ENCODE measurements at regions not wholly inside any gene's neighbourhood (a gene's known extent, or its start where the extent isn't known, plus 50 kb on each side); places are given as distances from the start of the nearest gene placed in this dataset.

DNA sequence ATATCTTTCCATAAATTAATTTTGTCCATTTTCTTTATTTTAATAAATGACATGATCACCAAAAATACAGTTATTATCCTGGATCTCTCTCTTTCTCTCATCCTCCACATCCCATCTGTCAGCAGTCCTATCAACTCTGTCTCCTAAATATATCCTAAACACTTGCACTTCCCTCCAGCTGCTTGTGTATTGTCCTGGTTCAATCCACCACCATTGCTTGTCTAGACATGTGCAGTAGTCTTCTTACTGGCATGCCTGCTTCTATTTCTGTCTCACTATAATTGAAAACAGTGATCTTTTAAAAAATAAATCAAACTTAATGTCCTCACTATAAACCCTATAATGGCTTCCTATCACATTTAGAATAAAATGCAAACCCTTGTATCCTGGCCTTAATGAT, 2168.6 kb upstream of the PIK3C3 start:
- H3K4me3 ChIP-seq (ENCODE audit: insufficient read depth, low read depth, low read length) = no peak overlapping the region
- H3K36me3 ChIP-seq (replicated peaks; ENCODE audit: control insufficient read depth, insufficient read depth, low read length) = no peaks in the 10 kb centered on the region
- no peaks in the 10 kb centered on the region for H3K27me3 ChIP-seq (ENCODE audit: control insufficient read depth, insufficient read depth, low read length)
- DNase-seq = no peak

DNA sequence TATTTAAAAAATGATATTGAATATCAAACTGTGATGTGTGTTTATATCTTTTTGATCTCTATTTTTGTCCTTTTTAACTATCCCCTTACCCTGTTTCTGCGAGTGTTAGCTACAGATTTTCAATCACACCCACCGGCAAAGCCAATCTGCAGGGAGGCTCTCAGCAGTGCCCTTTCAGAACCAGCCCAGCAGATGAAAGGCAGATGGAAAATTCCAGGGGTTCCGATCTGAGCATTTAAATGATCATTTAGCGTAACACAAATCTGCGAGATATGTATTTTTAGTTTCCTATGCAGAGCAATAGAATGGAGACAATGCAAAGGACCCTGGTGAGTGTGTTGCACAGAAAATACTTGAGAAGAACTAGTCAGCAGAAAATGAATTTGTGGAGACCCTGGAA, 2170.5 kb upstream of the PIK3C3 start:
- no peaks in the 10 kb centered on the region for H3K36me3 ChIP-seq (replicated peaks; ENCODE audit: control insufficient read depth, insufficient read depth, low read length)
- no peaks in the 10 kb centered on the region for H3K27me3 ChIP-seq (ENCODE audit: control insufficient read depth, insufficient read depth, low read length)
- H3K4me3 ChIP-seq (ENCODE audit: insufficient read depth, low read depth, low read length) = no peak overlapping the region
- DNase-seq = no peak

DNA sequence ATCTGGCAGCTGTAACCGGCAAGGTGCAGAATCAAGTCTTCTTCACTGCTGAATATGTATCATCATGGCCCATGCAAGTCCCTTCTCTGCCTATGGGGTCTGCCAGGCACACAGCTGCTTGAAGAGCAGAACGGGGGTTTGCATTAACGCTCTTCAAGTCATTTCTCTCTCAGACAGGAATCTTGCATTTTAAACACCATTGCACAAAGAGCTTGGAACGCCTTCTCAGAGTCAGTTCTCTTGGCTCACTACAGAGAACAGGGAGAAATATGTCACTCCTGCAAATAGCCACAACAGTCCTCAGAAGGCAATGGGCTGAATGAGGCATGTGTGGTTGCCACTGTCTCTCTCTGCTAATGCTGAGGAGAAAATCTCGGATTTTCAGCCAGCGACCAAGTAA, 2173.5 kb upstream of the PIK3C3 start:
- H3K36me3 ChIP-seq (replicated peaks; ENCODE audit: control insufficient read depth, insufficient read depth, low read length) = no peaks in the 10 kb centered on the region
- DNase-seq = no peak
- H3K27me3 ChIP-seq (ENCODE audit: control insufficient read depth, insufficient read depth, low read length) = no peaks in the 10 kb centered on the region
- no peak overlapping the region for H3K4me3 ChIP-seq (ENCODE audit: insufficient read depth, low read depth, low read length)

DNA sequence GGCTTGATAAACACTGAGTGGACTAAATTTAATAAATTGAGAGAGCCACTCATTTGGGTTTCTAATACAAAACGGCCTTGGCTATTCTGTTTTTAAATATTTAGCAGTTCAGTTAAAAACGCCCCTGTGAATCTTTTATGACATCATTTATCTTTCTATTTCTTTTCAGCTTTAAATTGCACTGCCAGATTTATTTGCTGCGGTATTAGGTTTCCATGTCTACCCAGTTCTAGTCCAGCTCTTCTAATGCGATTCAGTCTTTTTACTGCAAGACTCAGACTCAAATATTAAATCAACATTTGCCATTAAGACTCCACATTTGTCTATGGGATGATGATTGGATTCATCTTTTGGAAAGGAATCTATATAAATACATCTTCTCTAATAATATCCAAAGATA, 2174.3 kb upstream of the PIK3C3 start:
- no peak for DNase-seq
- no peak overlapping the region for H3K4me3 ChIP-seq (ENCODE audit: insufficient read depth, low read depth, low read length)
- H3K27me3 ChIP-seq (ENCODE audit: control insufficient read depth, insufficient read depth, low read length) = no peaks in the 10 kb centered on the region
- H3K36me3 ChIP-seq (replicated peaks; ENCODE audit: control insufficient read depth, insufficient read depth, low read length) = no peaks in the 10 kb centered on the region

DNA sequence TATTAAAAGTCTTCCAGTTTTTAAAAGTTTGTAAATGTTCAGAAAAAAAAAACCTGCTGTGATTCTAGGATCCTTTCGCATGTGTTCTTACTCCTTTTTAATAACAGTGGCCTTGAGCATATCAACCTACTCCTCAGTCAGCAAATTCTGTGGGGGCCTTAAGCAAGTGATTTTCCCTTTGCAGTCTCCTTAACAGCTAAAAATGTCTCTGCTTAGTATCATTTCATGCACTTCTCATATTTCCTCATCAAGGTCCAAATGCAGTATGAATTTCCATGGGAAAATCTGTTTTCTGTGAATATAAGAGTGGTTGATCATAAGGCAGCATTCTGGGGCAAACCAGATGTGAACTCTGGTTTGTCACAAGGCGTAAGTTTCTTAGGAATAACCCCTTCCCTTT, 2175.1 kb upstream of the PIK3C3 start:
- no peaks in the 10 kb centered on the region for H3K27me3 ChIP-seq (ENCODE audit: control insufficient read depth, insufficient read depth, low read length)
- no peaks in the 10 kb centered on the region for H3K36me3 ChIP-seq (replicated peaks; ENCODE audit: control insufficient read depth, insufficient read depth, low read length)
- DNase-seq = no peak
- H3K4me3 ChIP-seq (ENCODE audit: insufficient read depth, low read depth, low read length) = no peak overlapping the region

DNA sequence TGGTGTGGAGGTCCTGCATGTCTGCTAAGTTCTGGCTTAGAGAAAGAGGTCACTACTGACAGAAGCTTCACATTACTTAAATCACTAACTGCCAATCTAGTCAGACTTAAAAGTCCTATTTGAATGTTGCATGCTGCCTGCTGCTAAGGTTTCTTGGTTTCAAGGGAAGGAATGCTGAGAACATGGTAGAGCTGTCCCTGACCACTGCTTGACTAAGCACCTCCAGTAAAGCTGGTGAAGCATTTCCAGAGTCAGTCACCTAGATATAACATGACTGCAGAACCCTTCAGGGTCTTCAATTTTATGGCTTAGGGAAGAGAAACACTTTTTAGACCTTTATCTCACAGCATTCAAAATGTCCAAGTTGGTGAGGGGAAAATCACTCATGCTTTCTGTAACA, 2178.3 kb upstream of the PIK3C3 start:
- DNase-seq = no peak
- no peaks in the 10 kb centered on the region for H3K27me3 ChIP-seq (ENCODE audit: control insufficient read depth, insufficient read depth, low read length)
- H3K4me3 ChIP-seq (ENCODE audit: insufficient read depth, low read depth, low read length) = no peak overlapping the region
- no peaks in the 10 kb centered on the region for H3K36me3 ChIP-seq (replicated peaks; ENCODE audit: control insufficient read depth, insufficient read depth, low read length)

DNA sequence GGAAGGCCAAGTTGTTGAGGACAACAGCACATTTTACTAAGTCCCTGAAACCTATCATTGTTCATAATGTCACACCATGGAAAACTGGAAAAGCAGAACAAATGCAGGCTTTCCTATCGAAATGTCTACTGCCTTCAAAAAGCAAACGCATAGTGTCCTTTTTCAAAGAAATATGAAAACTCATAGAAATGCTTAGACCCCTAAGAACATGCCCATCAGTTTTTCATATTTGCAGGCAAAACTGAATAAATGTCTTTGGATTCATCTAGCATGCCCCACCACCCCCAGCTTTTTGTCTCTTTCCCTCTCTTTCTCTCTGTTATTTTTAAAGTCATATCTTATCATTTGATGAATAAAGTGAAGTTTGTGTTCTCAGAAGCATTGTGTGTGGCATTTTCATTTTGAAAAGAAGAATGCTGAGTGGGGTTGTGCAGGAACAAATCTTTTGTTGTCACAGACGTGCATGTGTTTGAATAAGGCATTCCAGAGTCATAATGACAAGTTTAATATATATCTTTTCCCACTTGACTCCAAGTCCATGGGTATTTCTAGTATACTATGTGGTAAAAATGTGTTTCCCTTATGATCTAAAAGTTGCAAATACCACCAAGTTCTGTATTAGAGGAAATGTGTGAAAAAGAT, 2180.0 kb upstream of the PIK3C3 start:
- Histone ChIP-seq H3K4me3 (ENCODE audit: insufficient read depth, low read depth, low read length) (no peak overlapping the region), H3K27me3 (ENCODE audit: control insufficient read depth, insufficient read depth, low read length) (no peaks in the 10 kb centered on the region)
- no peak for DNase-seq

DNA sequence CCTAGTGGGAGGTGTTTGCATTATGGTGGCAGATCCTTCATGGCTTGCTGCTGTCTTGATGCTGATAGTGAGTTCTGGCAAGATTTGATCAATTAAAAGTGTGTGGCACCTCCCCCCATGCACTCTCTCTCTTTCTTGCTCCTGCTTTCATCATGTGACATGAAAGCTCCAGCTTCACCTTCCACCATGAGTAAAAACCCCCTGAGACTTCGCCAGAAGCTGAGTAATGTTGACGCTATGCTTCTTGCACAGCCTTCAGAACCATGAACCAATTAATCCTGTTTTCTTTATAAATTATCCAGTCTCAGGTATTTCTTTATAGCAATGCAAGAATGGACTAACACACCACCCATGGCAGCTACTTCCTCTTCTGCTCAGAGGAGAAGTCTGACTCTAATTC, 2181.4 kb upstream of the PIK3C3 start:
- Histone ChIP-seq H3K4me3 (ENCODE audit: insufficient read depth, low read depth, low read length) (no peak overlapping the region), H3K27me3 (ENCODE audit: control insufficient read depth, insufficient read depth, low read length) (no peaks in the 10 kb centered on the region), H3K36me3 (replicated peaks; ENCODE audit: control insufficient read depth, insufficient read depth, low read length) (no peaks in the 10 kb centered on the region)
- no peak for DNase-seq

More for the DNA sequence above, 2180.0 kb upstream of the PIK3C3 start:
- H3K36me3 ChIP-seq (replicated peaks; ENCODE audit: control insufficient read depth, insufficient read depth, low read length) = no peaks in the 10 kb centered on the region

DNA sequence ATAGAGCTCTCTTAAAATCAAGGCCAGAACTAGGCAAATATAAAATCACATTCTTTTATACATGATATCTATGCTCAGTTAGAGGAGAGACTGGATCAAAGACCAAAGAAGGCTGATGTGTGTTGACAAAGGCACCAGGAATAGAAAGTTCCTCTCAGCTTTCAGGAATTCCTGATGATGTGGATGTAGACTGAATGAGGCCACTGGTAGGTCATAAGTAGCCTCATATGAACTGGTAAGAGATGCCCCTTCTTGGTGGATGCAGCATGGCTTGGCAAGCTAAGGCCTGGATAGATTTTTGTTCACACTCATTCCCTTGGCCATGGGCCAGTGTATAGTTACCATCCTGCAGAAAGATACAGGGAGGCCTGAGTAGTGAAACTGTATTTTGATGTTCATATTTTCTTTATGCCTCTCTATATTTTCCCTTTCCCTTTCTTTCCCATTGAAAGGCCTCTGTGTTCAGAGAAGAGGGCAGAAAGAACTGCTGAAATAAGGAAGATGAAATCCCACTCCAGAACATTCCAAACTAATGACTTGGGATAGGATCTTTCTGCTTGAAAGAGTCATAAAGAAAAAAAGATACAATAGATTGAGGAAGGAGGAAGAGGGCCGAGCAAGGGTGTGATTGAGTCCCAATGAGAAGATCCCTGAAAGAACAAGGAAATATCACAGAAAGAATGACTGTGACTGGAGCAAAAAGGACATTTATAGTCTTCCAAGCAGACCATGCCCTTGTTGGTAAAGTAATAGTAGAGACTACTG, 2182.7 kb upstream of the PIK3C3 start:
- H3K27me3 ChIP-seq (ENCODE audit: control insufficient read depth, insufficient read depth, low read length) = no peaks in the 10 kb centered on the region
- DNase-seq = no peak
- no peaks in the 10 kb centered on the region for H3K36me3 ChIP-seq (replicated peaks; ENCODE audit: control insufficient read depth, insufficient read depth, low read length)

DNA sequence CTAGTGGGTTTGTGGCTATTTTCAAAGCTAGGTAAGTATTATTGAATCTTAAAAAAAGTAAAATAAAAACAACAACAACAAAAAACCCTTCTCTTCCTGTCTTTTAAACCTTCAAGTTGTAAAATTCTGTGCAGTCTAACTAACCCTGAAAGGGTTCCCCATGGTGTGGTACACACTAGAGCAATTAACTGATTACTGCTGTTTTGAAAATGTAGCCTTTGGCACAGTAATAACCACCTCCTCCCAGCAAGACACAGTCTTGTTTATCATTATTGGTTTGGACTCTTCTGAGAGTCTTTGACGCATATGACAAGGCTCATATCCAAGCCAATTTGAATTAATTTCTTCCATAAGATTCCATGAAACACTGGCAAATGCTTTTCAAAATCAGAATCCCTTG, 2184.6 kb upstream of the PIK3C3 start:
- H3K4me3 ChIP-seq (ENCODE audit: insufficient read depth, low read depth, low read length) = no peak overlapping the region
- no peaks in the 10 kb centered on the region for H3K27me3 ChIP-seq (ENCODE audit: control insufficient read depth, insufficient read depth, low read length)
- H3K36me3 ChIP-seq (replicated peaks; ENCODE audit: control insufficient read depth, insufficient read depth, low read length) = no peaks in the 10 kb centered on the region
- no peak for DNase-seq

More for the DNA sequence above, 2182.7 kb upstream of the PIK3C3 start:
- no peak overlapping the region for H3K4me3 ChIP-seq (ENCODE audit: insufficient read depth, low read depth, low read length)

DNA sequence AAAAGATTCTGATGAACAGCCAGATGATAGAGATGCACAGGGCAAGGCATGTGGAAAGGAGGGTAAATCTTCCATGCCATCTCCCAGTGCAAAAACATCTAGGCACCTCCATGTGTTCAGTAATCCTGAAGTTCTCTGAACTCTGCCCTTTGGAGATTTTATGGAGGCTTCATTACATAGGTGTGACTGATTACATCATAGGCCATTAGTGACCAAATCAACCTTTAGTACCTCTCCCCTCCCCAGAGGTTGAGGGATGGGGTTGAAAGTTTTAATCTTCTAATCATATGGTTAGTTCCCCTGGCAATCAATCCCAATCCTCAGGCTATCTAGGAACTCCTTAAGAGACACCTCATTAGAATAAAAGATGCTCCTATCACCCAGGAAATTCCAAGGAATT, 2190.2 kb upstream of the PIK3C3 start:
- Histone ChIP-seq H3K27me3 (ENCODE audit: control insufficient read depth, insufficient read depth, low read length) (no peaks in the 10 kb centered on the region), H3K36me3 (replicated peaks; ENCODE audit: control insufficient read depth, insufficient read depth, low read length) (no peaks in the 10 kb centered on the region), H3K4me3 (ENCODE audit: insufficient read depth, low read depth, low read length) (no peak overlapping the region)
- no peak for DNase-seq

DNA sequence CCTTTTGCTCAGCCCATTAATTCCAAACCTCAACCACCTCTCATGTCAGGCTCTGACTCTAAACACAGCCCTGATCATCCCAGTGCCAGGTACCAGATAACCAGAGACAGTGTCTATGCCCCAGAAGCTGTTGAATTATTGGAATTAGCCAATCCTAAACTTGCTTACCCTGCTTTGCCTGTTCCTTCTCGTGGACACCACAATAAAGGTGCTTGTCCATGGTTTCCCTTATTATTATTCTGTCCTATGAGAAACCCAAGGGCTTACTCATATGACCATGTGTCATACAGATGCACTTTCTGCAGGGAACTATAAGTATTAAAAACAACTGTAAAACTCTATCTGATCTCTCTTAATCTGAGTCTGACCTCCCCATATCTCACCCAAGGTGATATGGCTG, 2193.8 kb upstream of the PIK3C3 start:
- Histone ChIP-seq H3K36me3 (replicated peaks; ENCODE audit: control insufficient read depth, insufficient read depth, low read length) (no peaks in the 10 kb centered on the region), H3K27me3 (ENCODE audit: control insufficient read depth, insufficient read depth, low read length) (no peaks in the 10 kb centered on the region), H3K4me3 (ENCODE audit: insufficient read depth, low read depth, low read length) (no peak overlapping the region)
- DNase-seq = no peak

DNA sequence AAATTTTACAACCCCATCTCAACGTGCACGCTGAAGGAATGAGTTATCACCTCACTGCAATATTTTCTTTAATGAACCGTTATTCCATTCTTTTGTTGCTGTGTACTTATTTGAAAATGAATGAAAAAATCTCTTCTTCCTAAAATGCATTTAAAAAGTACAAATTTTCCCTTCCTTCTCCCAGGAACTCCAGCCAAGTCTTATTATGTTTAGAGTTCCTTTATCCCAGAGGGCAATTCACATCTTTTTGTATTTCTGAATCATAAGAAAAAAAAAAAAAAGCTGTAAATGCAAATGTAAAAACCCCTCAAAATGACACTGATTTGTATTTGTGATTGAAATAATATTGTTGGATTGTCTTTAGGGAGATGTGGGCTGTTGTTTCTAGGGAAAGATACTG, 2194.3 kb upstream of the CELF4 start:
- Histone ChIP-seq H3K4me3 (ENCODE audit: insufficient read depth, low read depth, low read length) (no peak overlapping the region), H3K36me3 (replicated peaks; ENCODE audit: control insufficient read depth, insufficient read depth, low read length) (no peaks in the 10 kb centered on the region), H3K27me3 (ENCODE audit: control insufficient read depth, insufficient read depth, low read length) (no peaks in the 10 kb centered on the region)
- no peak for DNase-seq

DNA sequence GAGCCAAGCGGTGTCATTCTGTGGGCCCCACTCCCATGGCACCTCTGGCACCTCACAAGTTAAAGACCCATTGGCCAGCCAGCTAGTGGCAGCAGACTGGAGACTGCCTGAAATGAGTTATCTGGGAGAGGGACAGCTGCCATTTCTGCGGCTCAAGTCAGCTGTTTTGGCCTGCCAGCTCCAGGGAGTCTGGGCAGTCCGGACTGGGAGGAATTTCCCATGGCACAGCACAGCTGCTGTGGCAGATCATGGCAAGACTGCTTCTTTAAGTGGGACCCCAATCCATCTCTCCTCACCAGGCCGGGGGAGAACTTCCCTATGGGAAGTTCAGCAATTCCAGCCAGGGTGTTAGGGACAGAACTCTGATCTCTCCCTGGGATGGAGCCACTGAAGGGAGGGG, 2187.6 kb upstream of the CELF4 start:
- DNase-seq = no peak
- H3K27me3 ChIP-seq (ENCODE audit: control insufficient read depth, insufficient read depth, low read length) = no peaks in the 10 kb centered on the region
- H3K4me3 ChIP-seq (ENCODE audit: insufficient read depth, low read depth, low read length) = no peak overlapping the region
- peaks cover 3% of the 10 kb centered on the region for H3K36me3 ChIP-seq (replicated peaks; ENCODE audit: control insufficient read depth, insufficient read depth, low read length)

DNA sequence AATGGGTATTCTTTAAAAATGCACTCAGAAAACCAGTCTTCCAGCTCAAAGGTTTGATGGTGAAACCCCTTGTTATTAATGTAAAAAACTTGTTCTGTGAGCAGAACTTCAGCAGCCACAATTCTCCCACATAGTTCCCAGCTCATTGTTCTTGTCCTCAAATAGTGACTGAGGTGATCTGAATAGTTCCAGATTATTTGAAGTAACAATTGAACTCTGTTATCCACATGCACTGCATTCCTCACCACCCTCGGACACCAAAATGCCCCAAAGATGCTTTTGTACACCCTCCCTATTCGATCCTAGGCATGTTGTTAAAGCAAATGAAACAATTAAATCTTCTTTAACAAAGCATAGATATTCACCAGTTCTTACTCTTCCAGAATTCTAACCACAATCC, 2186.8 kb upstream of the CELF4 start:
- Histone ChIP-seq H3K27me3 (ENCODE audit: control insufficient read depth, insufficient read depth, low read length) (no peaks in the 10 kb centered on the region), H3K4me3 (ENCODE audit: insufficient read depth, low read depth, low read length) (no peak overlapping the region), H3K36me3 (replicated peaks; ENCODE audit: control insufficient read depth, insufficient read depth, low read length) (peaks cover 3% of the 10 kb centered on the region)
- DNase-seq = no peak
